Fibroblast of skin of back (primary cell): ENCODE measurements at regions not wholly inside any gene's neighbourhood (a gene's known extent, or its start where the extent isn't known, plus 50 kb on each side); places are given as distances from the start of the nearest gene placed in this dataset.
"Not testable (repeated sequence)": the region's sequence is repeated elsewhere in the genome, so short reads cannot be mapped to it uniquely, and the experiment has no call there.

ENCODE experiments used
- DNase-seq: peaks from one replicate; pipeline ENCODE4 v3.0.0-alpha.2; 2013

GRCh38 chrX:39779952-39780783 lies 317.6 kb downstream of the BCOR start:
- no peak for DNase-seq

- DNase-seq = no peak
Measured at GRCh38 chrX:39782276-39782675, 315.5 kb downstream of the BCOR start.

- no peak for DNase-seq
Measured at GRCh38 chrX:39787999-39788398, 309.8 kb downstream of the BCOR start.

- no peak for DNase-seq
Measured at GRCh38 chrX:39788521-39788920, 309.2 kb downstream of the BCOR start.

- no peak for DNase-seq
Measured at GRCh38 chrX:39791691-39792090, 306.1 kb downstream of the BCOR start.

- DNase-seq = no peak
Measured at GRCh38 chrX:39795605-39796004, 302.2 kb downstream of the BCOR start.

- no peak for DNase-seq
Measured at GRCh38 chrX:39796856-39797255, 300.9 kb downstream of the BCOR start.

GRCh38 chrX:39798488-39798887 lies 299.3 kb downstream of the BCOR start:
- not testable (repeated sequence) for DNase-seq

- no peak for DNase-seq
Measured at GRCh38 chrX:39802354-39802753, 295.4 kb downstream of the BCOR start.

GRCh38 chrX:39802908-39803307 lies 294.9 kb downstream of the BCOR start:
- no peak for DNase-seq

- DNase-seq = no peak
Measured at GRCh38 chrX:39805022-39805421, 292.7 kb downstream of the BCOR start.

GRCh38 chrX:39805825-39806224 lies 291.9 kb downstream of the BCOR start:
- DNase-seq = no peak

- DNase-seq = peak; percentile 94
Measured at GRCh38 chrX:39808471-39808917, 289.3 kb downstream of the BCOR start.

GRCh38 chrX:39809331-39809730 lies 288.4 kb downstream of the BCOR start:
- DNase-seq = peak; percentile 91

GRCh38 chrX:39810901-39811300 lies 286.9 kb downstream of the BCOR start:
- no peak for DNase-seq

GRCh38 chrX:39811376-39811775 lies 286.4 kb downstream of the BCOR start:
- DNase-seq = no peak

- DNase-seq = peak; percentile 28
Measured at GRCh38 chrX:39813631-39814277, 284.0 kb downstream of the BCOR start.

- peak; percentile 22 for DNase-seq
Measured at GRCh38 chrX:39814391-39814790, 283.4 kb downstream of the BCOR start.

GRCh38 chrX:39815631-39816030 lies 282.1 kb downstream of the BCOR start:
- DNase-seq = peak; percentile 29

- peak; percentile 46 for DNase-seq
Measured at GRCh38 chrX:39816871-39817731, 280.7 kb downstream of the BCOR start.

- DNase-seq = no peak
Measured at GRCh38 chrX:39817754-39818470, 279.8 kb downstream of the BCOR start.

- DNase-seq = no peak
Measured at GRCh38 chrX:39818750-39819149, 279.0 kb downstream of the BCOR start.
